ENCODE measurements at regions not wholly inside any gene's neighbourhood (a gene's known extent, or its start where the extent isn't known, plus 50 kb on each side); places are given as distances from the start of the nearest gene placed in this dataset.

- H3K36me3 ChIP-seq (ENCODE audit: insufficient read depth, insufficient read length, low read length) = no peaks in the 10 kb centered on the region
- H3K4me3 ChIP-seq (ENCODE audit: insufficient read length, low read depth) = no peak overlapping the region
- DNase-seq (ENCODE audit: low read depth, low spot score) = no peak
- no peaks in the 10 kb centered on the region for H3K27me3 ChIP-seq (ENCODE audit: insufficient read depth, insufficient read length)
- TF ChIP-seq YY1 (IDR thresholded peaks at IDR 0.05; ENCODE audit: insufficient read depth, insufficient read length) (no peak), ZNF274 (IDR thresholded peaks at IDR 0.05; ENCODE audit: low read depth, low read length) (no peak), SUZ12 (IDR thresholded peaks at IDR 0.05; ENCODE audit: extremely low read depth, insufficient read depth, insufficient read length) (no peak)
- H3K4me1 ChIP-seq (ENCODE audit: insufficient read depth, insufficient read length) = no peaks in the 10 kb centered on the region
- no peak overlapping the region for H3K9ac ChIP-seq (ENCODE audit: insufficient read length, low read depth)
- H3K9me3 ChIP-seq (ENCODE audit: insufficient read depth, low read length) = no peaks in the 10 kb centered on the region
These were observed 383.1 kb downstream of the GALR1 start for GRCh38 chr18:77632758-77633157.

GRCh38 chr18:77634494-77634893 lies 384.8 kb downstream of the GALR1 start:
- TF ChIP-seq YY1 (IDR thresholded peaks at IDR 0.05; ENCODE audit: insufficient read depth, insufficient read length) = no peak
- TF ChIP-seq SUZ12 (IDR thresholded peaks at IDR 0.05; ENCODE audit: extremely low read depth, insufficient read depth, insufficient read length) = no peak
- TF ChIP-seq ZNF274 (IDR thresholded peaks at IDR 0.05; ENCODE audit: low read depth, low read length) = no peak
- H3K9me3 ChIP-seq (ENCODE audit: insufficient read depth, low read length) = no peaks in the 10 kb centered on the region
- no peaks in the 10 kb centered on the region for H3K36me3 ChIP-seq (ENCODE audit: insufficient read depth, insufficient read length, low read length)
- no peak overlapping the region for H3K9ac ChIP-seq (ENCODE audit: insufficient read length, low read depth)
- H3K27me3 ChIP-seq (ENCODE audit: insufficient read depth, insufficient read length) = no peaks in the 10 kb centered on the region
- no peak for DNase-seq (ENCODE audit: low read depth, low spot score)
- H3K4me3 ChIP-seq (ENCODE audit: insufficient read length, low read depth) = no peak overlapping the region
- H3K4me1 ChIP-seq (ENCODE audit: insufficient read depth, insufficient read length) = no peaks in the 10 kb centered on the region

- Histone ChIP-seq H3K4me3 (ENCODE audit: insufficient read length, low read depth) (no peak overlapping the region), H3K27me3 (ENCODE audit: insufficient read depth, insufficient read length) (no peaks in the 10 kb centered on the region), H3K9me3 (ENCODE audit: insufficient read depth, low read length) (no peaks in the 10 kb centered on the region), H3K9ac (ENCODE audit: insufficient read length, low read depth) (no peak overlapping the region), H3K36me3 (ENCODE audit: insufficient read depth, insufficient read length, low read length) (no peaks in the 10 kb centered on the region), H3K4me1 (ENCODE audit: insufficient read depth, insufficient read length) (no peaks in the 10 kb centered on the region)
- DNase-seq (ENCODE audit: low read depth, low spot score) = no peak
- no peak for TF ChIP-seq SUZ12 (IDR thresholded peaks at IDR 0.05; ENCODE audit: extremely low read depth, insufficient read depth, insufficient read length)
- TF ChIP-seq YY1 (IDR thresholded peaks at IDR 0.05; ENCODE audit: insufficient read depth, insufficient read length) = no peak
- no peak for TF ChIP-seq ZNF274 (IDR thresholded peaks at IDR 0.05; ENCODE audit: low read depth, low read length)
These were observed 385.8 kb downstream of the GALR1 start for GRCh38 chr18:77635451-77635850.

- TF ChIP-seq ZNF274 (IDR thresholded peaks at IDR 0.05; ENCODE audit: low read depth, low read length) (no peak), SUZ12 (IDR thresholded peaks at IDR 0.05; ENCODE audit: extremely low read depth, insufficient read depth, insufficient read length) (no peak), YY1 (IDR thresholded peaks at IDR 0.05; ENCODE audit: insufficient read depth, insufficient read length) (no peak)
- no peaks in the 10 kb centered on the region for H3K9me3 ChIP-seq (ENCODE audit: insufficient read depth, low read length)
- H3K4me1 ChIP-seq (ENCODE audit: insufficient read depth, insufficient read length) = no peaks in the 10 kb centered on the region
- no peaks in the 10 kb centered on the region for H3K27me3 ChIP-seq (ENCODE audit: insufficient read depth, insufficient read length)
- DNase-seq (ENCODE audit: low read depth, low spot score) = no peak
- H3K9ac ChIP-seq (ENCODE audit: insufficient read length, low read depth) = no peak overlapping the region
- no peaks in the 10 kb centered on the region for H3K36me3 ChIP-seq (ENCODE audit: insufficient read depth, insufficient read length, low read length)
- H3K4me3 ChIP-seq (ENCODE audit: insufficient read length, low read depth) = no peak overlapping the region
These were observed 386.2 kb downstream of the GALR1 start for GRCh38 chr18:77635858-77636257.

GRCh38 chr18:77645170-77645872 lies 395.7 kb downstream of the GALR1 start:
- Histone ChIP-seq H3K27me3 (ENCODE audit: insufficient read depth, insufficient read length) (no peaks in the 10 kb centered on the region), H3K9me3 (ENCODE audit: insufficient read depth, low read length) (no peaks in the 10 kb centered on the region), H3K36me3 (ENCODE audit: insufficient read depth, insufficient read length, low read length) (no peaks in the 10 kb centered on the region), H3K9ac (ENCODE audit: insufficient read length, low read depth) (no peak overlapping the region), H3K4me1 (ENCODE audit: insufficient read depth, insufficient read length) (no peaks in the 10 kb centered on the region), H3K4me3 (ENCODE audit: insufficient read length, low read depth) (no peak overlapping the region)
- TF ChIP-seq SUZ12 (IDR thresholded peaks at IDR 0.05; ENCODE audit: extremely low read depth, insufficient read depth, insufficient read length) = no peak
- TF ChIP-seq YY1 (IDR thresholded peaks at IDR 0.05; ENCODE audit: insufficient read depth, insufficient read length) = no peak
- TF ChIP-seq ZNF274 (IDR thresholded peaks at IDR 0.05; ENCODE audit: low read depth, low read length) = no peak
- no peak for DNase-seq (ENCODE audit: low read depth, low spot score)

GRCh38 chr18:77647472-77647871 lies 397.8 kb downstream of the GALR1 start:
- Histone ChIP-seq H3K27me3 (ENCODE audit: insufficient read depth, insufficient read length) (peaks cover 11% of the 10 kb centered on the region), H3K4me1 (ENCODE audit: insufficient read depth, insufficient read length) (no peaks in the 10 kb centered on the region), H3K9me3 (ENCODE audit: insufficient read depth, low read length) (no peaks in the 10 kb centered on the region), H3K36me3 (ENCODE audit: insufficient read depth, insufficient read length, low read length) (no peaks in the 10 kb centered on the region), H3K4me3 (ENCODE audit: insufficient read length, low read depth) (no peak overlapping the region), H3K9ac (ENCODE audit: insufficient read length, low read depth) (no peak overlapping the region)
- no peak for TF ChIP-seq YY1 (IDR thresholded peaks at IDR 0.05; ENCODE audit: insufficient read depth, insufficient read length)
- TF ChIP-seq SUZ12 (IDR thresholded peaks at IDR 0.05; ENCODE audit: extremely low read depth, insufficient read depth, insufficient read length) = no peak
- TF ChIP-seq ZNF274 (IDR thresholded peaks at IDR 0.05; ENCODE audit: low read depth, low read length) = no peak
- DNase-seq (ENCODE audit: low read depth, low spot score) = no peak

GRCh38 chr18:77648411-77648810 lies 398.8 kb downstream of the GALR1 start:
- TF ChIP-seq SUZ12 (IDR thresholded peaks at IDR 0.05; ENCODE audit: extremely low read depth, insufficient read depth, insufficient read length) (no peak), YY1 (IDR thresholded peaks at IDR 0.05; ENCODE audit: insufficient read depth, insufficient read length) (no peak), ZNF274 (IDR thresholded peaks at IDR 0.05; ENCODE audit: low read depth, low read length) (no peak)
- H3K9ac ChIP-seq (ENCODE audit: insufficient read length, low read depth) = no peak overlapping the region
- no peaks in the 10 kb centered on the region for H3K4me1 ChIP-seq (ENCODE audit: insufficient read depth, insufficient read length)
- H3K4me3 ChIP-seq (ENCODE audit: insufficient read length, low read depth) = no peak overlapping the region
- no peak for DNase-seq (ENCODE audit: low read depth, low spot score)
- H3K9me3 ChIP-seq (ENCODE audit: insufficient read depth, low read length) = no peaks in the 10 kb centered on the region
- H3K27me3 ChIP-seq (ENCODE audit: insufficient read depth, insufficient read length) = peaks cover 11% of the 10 kb centered on the region
- H3K36me3 ChIP-seq (ENCODE audit: insufficient read depth, insufficient read length, low read length) = no peaks in the 10 kb centered on the region
